Neural progenitor cell (in vitro differentiated cells): ENCODE measurements at regions not wholly inside any gene's neighbourhood (a gene's known extent, or its start where the extent isn't known, plus 50 kb on each side); places are given as distances from the start of the nearest gene placed in this dataset.

ENCODE experiments used
- EZH2phosphoT487 ChIP-seq: fragments of 200-600 bp; sonication (generic); IDR thresholded peaks from 2 replicates; pipeline ENCODE4 v1.6.1; 2017; ENCODE audit warnings: antibody characterized with exemption
- TF ChIP-seq, protein P1 (sequence below): fragments of 200-600 bp; sonication (generic); IDR thresholded peaks from 2 replicates; pipeline ENCODE4 v1.5.1; 2017; ENCODE audit warnings: antibody characterized with exemption, mild to moderate bottlenecking

- TF ChIP-seq, protein P1, sequence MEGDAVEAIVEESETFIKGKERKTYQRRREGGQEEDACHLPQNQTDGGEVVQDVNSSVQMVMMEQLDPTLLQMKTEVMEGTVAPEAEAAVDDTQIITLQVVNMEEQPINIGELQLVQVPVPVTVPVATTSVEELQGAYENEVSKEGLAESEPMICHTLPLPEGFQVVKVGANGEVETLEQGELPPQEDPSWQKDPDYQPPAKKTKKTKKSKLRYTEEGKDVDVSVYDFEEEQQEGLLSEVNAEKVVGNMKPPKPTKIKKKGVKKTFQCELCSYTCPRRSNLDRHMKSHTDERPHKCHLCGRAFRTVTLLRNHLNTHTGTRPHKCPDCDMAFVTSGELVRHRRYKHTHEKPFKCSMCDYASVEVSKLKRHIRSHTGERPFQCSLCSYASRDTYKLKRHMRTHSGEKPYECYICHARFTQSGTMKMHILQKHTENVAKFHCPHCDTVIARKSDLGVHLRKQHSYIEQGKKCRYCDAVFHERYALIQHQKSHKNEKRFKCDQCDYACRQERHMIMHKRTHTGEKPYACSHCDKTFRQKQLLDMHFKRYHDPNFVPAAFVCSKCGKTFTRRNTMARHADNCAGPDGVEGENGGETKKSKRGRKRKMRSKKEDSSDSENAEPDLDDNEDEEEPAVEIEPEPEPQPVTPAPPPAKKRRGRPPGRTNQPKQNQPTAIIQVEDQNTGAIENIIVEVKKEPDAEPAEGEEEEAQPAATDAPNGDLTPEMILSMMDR: no peak
- TF ChIP-seq EZH2phosphoT487: no peak
Measured at GRCh38 chr20:58044286-58044685, 184.2 kb downstream of the ANKRD60 start.
